NB4 (cell line): ENCODE measurements at regions not wholly inside any gene's neighbourhood (a gene's known extent, or its start where the extent isn't known, plus 50 kb on each side); places are given as distances from the start of the nearest gene placed in this dataset.
"Not testable (repeated sequence)": the region's sequence is repeated elsewhere in the genome, so short reads cannot be mapped to it uniquely, and the experiment has no call there.

Experiments used
- DNase-seq: peaks from one replicate; pipeline ENCODE4 v3.0.0; 2010; ENCODE audit warnings: low read depth
- H3K4me3 ChIP-seq: one replicate; pipeline ENCODE4 v1.5.1; 2011; ENCODE audit warnings: mild to moderate bottlenecking, low read depth, low read length, moderate library complexity
- MYC ChIP-seq: IDR thresholded peaks from 2 replicates; pipeline ENCODE4 v1.6.1; 2011; ENCODE audit warnings: low read depth, low read length
- POLR2A ChIP-seq: IDR thresholded peaks from 2 replicates; pipeline ENCODE4 v1.6.1; 2011; ENCODE audit warnings: mild to moderate bottlenecking; ENCODE audit not compliant: insufficient read length; ENCODE audit errors: extremely low read depth
- TF ChIP-seq, protein P1 (sequence below): IDR thresholded peaks from 2 replicates; pipeline ENCODE4 v1.6.1; 2011; ENCODE audit warnings: low read depth, low read length
- TF ChIP-seq, protein P2 (sequence below): IDR thresholded peaks from one replicate; pipeline ENCODE4 v1.5.1; 2012; ENCODE audit warnings: low read depth, low read length

DNA sequence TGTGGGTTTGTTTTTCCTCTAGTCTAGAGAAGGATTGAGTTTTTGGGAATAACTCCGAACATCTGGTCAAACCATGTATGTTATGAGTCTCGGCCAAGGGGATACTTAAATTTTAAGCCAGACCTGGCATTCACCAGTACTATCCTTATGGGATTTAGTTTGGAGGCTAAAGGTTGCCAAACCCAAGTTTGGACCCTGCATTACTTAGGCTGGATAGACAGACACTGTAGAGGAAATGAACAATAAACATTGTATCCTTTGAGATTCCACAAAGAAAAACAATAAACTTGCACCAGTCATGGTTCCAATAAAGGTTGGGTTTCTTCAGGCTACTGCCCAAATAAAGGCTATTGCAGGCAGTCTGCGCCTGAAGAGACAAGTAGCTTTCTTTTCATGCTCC, 296.7 kb upstream of the MEF2C start:
- no peak for DNase-seq
- no peak overlapping the region for H3K4me3 ChIP-seq
- TF ChIP-seq MYC (no peak), POLR2A (no peak)
- TF ChIP-seq, protein P1, sequence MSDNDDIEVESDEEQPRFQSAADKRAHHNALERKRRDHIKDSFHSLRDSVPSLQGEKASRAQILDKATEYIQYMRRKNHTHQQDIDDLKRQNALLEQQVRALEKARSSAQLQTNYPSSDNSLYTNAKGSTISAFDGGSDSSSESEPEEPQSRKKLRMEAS, result no peak
- TF ChIP-seq, protein P2, sequence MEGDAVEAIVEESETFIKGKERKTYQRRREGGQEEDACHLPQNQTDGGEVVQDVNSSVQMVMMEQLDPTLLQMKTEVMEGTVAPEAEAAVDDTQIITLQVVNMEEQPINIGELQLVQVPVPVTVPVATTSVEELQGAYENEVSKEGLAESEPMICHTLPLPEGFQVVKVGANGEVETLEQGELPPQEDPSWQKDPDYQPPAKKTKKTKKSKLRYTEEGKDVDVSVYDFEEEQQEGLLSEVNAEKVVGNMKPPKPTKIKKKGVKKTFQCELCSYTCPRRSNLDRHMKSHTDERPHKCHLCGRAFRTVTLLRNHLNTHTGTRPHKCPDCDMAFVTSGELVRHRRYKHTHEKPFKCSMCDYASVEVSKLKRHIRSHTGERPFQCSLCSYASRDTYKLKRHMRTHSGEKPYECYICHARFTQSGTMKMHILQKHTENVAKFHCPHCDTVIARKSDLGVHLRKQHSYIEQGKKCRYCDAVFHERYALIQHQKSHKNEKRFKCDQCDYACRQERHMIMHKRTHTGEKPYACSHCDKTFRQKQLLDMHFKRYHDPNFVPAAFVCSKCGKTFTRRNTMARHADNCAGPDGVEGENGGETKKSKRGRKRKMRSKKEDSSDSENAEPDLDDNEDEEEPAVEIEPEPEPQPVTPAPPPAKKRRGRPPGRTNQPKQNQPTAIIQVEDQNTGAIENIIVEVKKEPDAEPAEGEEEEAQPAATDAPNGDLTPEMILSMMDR, result no peak

DNA sequence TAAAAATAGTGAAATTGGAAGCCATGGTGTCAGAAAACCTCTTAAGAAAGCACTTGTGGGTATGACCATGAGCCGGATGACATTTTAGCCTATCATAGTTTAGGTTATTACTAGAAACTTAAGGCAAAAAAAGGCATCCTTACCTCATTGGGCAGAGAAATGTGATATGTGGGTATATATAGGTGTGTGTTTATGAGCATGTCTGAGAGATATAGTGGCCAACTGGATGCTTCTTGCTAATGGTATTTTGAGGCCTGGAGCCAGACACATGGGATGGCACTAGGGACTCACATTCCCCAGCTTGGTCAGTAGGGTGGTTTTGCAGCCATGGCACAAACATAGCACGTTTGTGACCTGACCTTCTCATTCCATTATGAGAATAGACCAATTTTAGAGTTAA, 295.6 kb upstream of the MEF2C start:
- H3K4me3 ChIP-seq, result no peak overlapping the region
- TF ChIP-seq, protein P1, result no peak
- no peak for TF ChIP-seq MYC
- TF ChIP-seq, protein P2, result no peak
- no peak for DNase-seq

GRCh38 chr5:89173528-89173927, 290.5 kb upstream of the MEF2C start:
- TF ChIP-seq, protein P1, result no peak
- TF ChIP-seq, protein P2, result no peak
- TF ChIP-seq MYC (no peak), POLR2A (no peak)
- DNase-seq, result no peak
- no peak overlapping the region for H3K4me3 ChIP-seq

GRCh38 chr5:89168766-89169165, 285.8 kb upstream of the MEF2C start:
- no peak overlapping the region for H3K4me3 ChIP-seq
- TF ChIP-seq, protein P1, result no peak
- TF ChIP-seq POLR2A (no peak), MYC (no peak)
- TF ChIP-seq, protein P2, result no peak
- DNase-seq, result no peak

GRCh38 chr5:89164703-89165102, 281.7 kb upstream of the MEF2C start:
- H3K4me3 ChIP-seq, DNase-seq: not testable (repeated sequence)

- no peak overlapping the region for H3K4me3 ChIP-seq
- TF ChIP-seq, protein P2, result no peak
- no peak for TF ChIP-seq POLR2A
- TF ChIP-seq, protein P1, result no peak
- TF ChIP-seq MYC, result no peak
- no peak for DNase-seq
Observed at GRCh38 chr5:89156226-89156625, 273.2 kb upstream of the MEF2C start.
